ENCODE measurements at regions not wholly inside any gene's neighbourhood (a gene's known extent, or its start where the extent isn't known, plus 50 kb on each side); places are given as distances from the start of the nearest gene placed in this dataset.

DNA sequence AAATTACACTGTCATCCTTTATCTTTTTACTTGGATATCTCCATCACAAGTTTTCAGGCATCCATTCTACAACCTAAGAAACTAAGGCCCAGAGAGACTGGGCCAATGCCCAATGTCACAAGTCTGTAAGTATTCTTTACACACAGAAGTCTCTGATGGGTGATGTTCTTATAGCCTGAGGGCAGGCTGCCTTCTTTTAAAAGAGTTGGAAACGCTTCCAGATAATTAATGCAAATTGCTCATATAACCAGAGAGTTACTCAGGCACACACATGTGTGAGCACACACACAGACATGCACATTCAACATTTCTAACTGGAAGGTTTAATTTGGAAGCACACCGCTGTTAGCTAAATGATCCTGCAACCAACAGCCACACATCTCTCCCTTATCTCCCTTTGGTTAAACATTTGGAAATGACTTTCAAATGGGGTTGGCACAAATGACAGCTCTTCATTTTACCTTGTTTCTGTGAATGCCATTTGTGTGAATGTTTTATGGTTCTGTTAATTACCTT is 160.8 kb upstream of the TMPO start:
- POLR2A ChIA-PET = no interaction called here
- ATAC-seq = no peak

DNA sequence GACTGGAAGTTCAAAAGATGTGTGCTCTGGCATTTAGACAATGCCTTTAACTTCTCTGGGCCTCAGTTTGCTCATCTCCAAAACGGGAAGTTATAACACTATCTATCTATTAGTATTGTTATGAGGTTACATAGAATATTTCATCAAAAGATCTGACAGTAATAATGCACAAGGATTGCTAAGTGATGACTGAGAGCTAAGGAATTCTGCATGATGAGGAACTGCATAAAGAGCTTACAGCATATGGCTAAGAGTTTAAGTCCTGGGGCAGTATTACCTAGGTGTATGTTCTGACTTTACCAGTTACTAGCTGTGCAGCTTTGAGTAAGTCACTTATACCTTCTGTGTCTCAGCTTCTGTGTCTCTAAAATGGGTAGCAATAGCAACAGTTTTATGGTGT is 160.1 kb upstream of the TMPO start:
- Mint-ChIP-seq H3K9me3 (ENCODE audit: low read depth) (no peaks in the 10 kb centered on the region), H3K4me3 (no peak overlapping the region), H3K27me3 (peaks cover 7% of the 10 kb centered on the region), H3K27ac (no peak overlapping the region), H3K4me1 (peaks cover 7% of the 10 kb centered on the region), H3K36me3 (ENCODE audit: low read depth) (no peaks in the 10 kb centered on the region)
- no peak for ATAC-seq
- ChIA-PET CTCF (interaction anchor here (0.6 kb wide), 1 partner anchor 1726 kb away, joined by 4 read pairs; no protein-coding TSS in a partner anchor), POLR2A (no interaction called here)
- intact Hi-C loops (cut with DNase I, micrococcal nuclease) = no loop called here
- DNase-seq = no peak

More for the DNA sequence above, 160.8 kb upstream of the TMPO start:
- no peak overlapping the region for H3K27ac Mint-ChIP-seq
- H3K9me3 Mint-ChIP-seq (ENCODE audit: low read depth) = no peaks in the 10 kb centered on the region
- H3K27me3 Mint-ChIP-seq = peaks cover 7% of the 10 kb centered on the region
- no peak overlapping the region for H3K4me3 Mint-ChIP-seq
- H3K36me3 Mint-ChIP-seq (ENCODE audit: low read depth) = no peaks in the 10 kb centered on the region
- CTCF ChIA-PET = no interaction called here
- intact Hi-C loops (cut with DNase I, micrococcal nuclease) = no loop called here
- DNase-seq = no peak
- H3K4me1 Mint-ChIP-seq = peaks cover 7% of the 10 kb centered on the region

DNA sequence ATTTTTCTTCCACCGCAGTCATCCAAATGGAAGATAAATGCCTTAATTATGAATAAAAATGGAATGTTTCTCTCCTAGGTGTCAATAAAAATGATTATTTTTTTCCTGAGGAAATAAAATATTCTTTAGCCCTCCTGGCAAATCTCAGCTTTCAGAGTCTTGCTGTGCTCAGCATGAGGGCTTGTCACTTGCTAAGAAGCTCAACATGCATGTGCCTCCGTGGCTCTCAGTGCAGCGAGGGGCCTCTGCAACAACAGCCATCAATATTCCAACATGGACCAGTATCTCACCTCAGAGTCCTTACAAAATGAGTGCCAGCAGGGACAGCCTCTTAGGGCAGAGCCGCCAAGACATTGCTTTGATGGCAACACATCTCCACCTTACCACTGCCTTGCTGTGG is 159.5 kb upstream of the TMPO start:
- no peak for ATAC-seq
- Mint-ChIP-seq H3K27ac (no peak overlapping the region), H3K4me1 (peaks cover 6% of the 10 kb centered on the region), H3K27me3 (peaks cover 6% of the 10 kb centered on the region), H3K4me3 (no peak overlapping the region), H3K36me3 (ENCODE audit: low read depth) (no peaks in the 10 kb centered on the region), H3K9me3 (ENCODE audit: low read depth) (no peaks in the 10 kb centered on the region)
- POLR2A ChIA-PET = no interaction called here
- CTCF ChIA-PET = no interaction called here
- DNase-seq = no peak
- intact Hi-C loops (cut with DNase I, micrococcal nuclease) = no loop called here

- DNase-seq (no peak), ATAC-seq (no peak)
- no peak overlapping the region for H3K4me3 Mint-ChIP-seq
- POLR2A ChIA-PET = no interaction called here
- intact Hi-C loops (cut with DNase I, micrococcal nuclease) = no loop called here
- CTCF ChIA-PET = interaction anchor here (0.9 kb wide), 1 partner anchor 12 kb away, joined by 3 read pairs; no protein-coding TSS in a partner anchor
- no peaks in the 10 kb centered on the region for H3K36me3 Mint-ChIP-seq (ENCODE audit: low read depth)
- H3K27me3 Mint-ChIP-seq = peaks cover 10% of the 10 kb centered on the region
- no peak overlapping the region for H3K27ac Mint-ChIP-seq
- no peaks in the 10 kb centered on the region for H3K4me1 Mint-ChIP-seq
- H3K9me3 Mint-ChIP-seq (ENCODE audit: low read depth) = no peaks in the 10 kb centered on the region
These were observed 157.2 kb upstream of the TMPO start for GRCh38 chr12:98358144-98358543.

GRCh38 chr12:98359856-98360255 is 155.5 kb upstream of the TMPO start:
- ChIA-PET CTCF (interaction anchor here (0.6 kb wide), 1 partner anchor 1121 kb away, joined by 3 read pairs; no protein-coding TSS in a partner anchor), POLR2A (no interaction called here)
- ATAC-seq (no peak), DNase-seq (no peak)
- Mint-ChIP-seq H3K27me3 (peaks cover 14% of the 10 kb centered on the region), H3K27ac (no peak overlapping the region), H3K4me3 (no peak overlapping the region), H3K9me3 (ENCODE audit: low read depth) (no peaks in the 10 kb centered on the region), H3K36me3 (ENCODE audit: low read depth) (no peaks in the 10 kb centered on the region), H3K4me1 (no peaks in the 10 kb centered on the region)
- intact Hi-C loops (cut with DNase I, micrococcal nuclease) = no loop called here

DNA sequence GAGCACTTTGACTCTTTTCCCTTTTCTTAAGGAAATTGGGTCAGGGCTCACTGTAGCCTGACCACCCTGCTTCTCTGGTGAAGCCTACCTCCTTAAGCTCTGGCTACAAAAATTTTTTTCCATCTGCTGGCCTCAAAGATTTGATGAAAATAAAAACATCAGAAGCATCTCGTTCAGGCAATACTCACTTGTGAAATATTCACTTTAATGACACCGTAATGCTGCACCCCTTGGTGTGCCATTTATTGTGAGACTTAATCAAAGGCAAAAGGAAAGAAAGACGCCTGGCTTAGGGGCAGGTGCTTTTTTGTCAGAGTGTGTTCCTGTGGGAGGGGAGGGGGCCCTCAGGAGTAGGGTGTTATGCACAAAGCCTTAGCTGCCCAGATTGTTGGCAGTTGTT is 155.0 kb upstream of the TMPO start:
- no peaks in the 10 kb centered on the region for H3K4me1 Mint-ChIP-seq
- no peaks in the 10 kb centered on the region for H3K36me3 Mint-ChIP-seq (ENCODE audit: low read depth)
- no peaks in the 10 kb centered on the region for H3K9me3 Mint-ChIP-seq (ENCODE audit: low read depth)
- ChIA-PET CTCF (interaction anchor here (0.6 kb wide), 1 partner anchor 1120 kb away, joined by 3 read pairs; no protein-coding TSS in a partner anchor), POLR2A (no interaction called here)
- no peak overlapping the region for H3K4me3 Mint-ChIP-seq
- no peak overlapping the region for H3K27ac Mint-ChIP-seq
- no peak for DNase-seq
- ATAC-seq = no peak
- intact Hi-C loops (cut with DNase I, micrococcal nuclease) = no loop called here
- peaks cover 14% of the 10 kb centered on the region for H3K27me3 Mint-ChIP-seq

DNA sequence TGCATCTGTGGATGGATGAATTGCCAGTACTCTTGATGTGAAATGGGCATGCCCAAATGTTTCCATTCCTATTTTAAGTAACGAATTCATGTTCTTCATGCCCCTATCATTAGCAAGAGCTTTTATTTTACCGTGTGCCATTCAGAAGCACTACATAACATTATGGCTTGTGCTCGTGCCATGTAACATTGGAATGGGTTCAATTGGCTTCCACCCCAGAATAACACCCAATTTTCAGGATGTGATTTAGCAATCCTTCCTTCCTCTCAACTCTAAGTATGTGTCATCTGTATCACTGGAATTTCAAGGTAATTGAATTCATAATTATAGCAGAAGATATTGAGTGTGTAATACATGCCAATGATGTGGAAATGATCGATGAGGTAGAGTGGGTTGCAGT is 145.8 kb upstream of the TMPO start:
- ChIA-PET CTCF (interaction anchor here (1.4 to 1.9 kb wide), 2 partner anchors 12 to 1221 kb away, joined by 3 to 4 read pairs; no protein-coding TSS in a partner anchor), POLR2A (no interaction called here)
- no peak for DNase-seq
- intact Hi-C loops (cut with DNase I, micrococcal nuclease) = no loop called here
- Mint-ChIP-seq H3K4me3 (no peak overlapping the region), H3K4me1 (peaks cover 12% of the 10 kb centered on the region), H3K36me3 (ENCODE audit: low read depth) (no peaks in the 10 kb centered on the region), H3K27ac (no peak overlapping the region), H3K9me3 (ENCODE audit: low read depth) (no peaks in the 10 kb centered on the region), H3K27me3 (peaks cover 12% of the 10 kb centered on the region)
- ATAC-seq = no peak

GRCh38 chr12:98370976-98371375 is 144.4 kb upstream of the TMPO start:
- H3K36me3 Mint-ChIP-seq (ENCODE audit: low read depth) = no peaks in the 10 kb centered on the region
- H3K4me1 Mint-ChIP-seq = peaks cover 12% of the 10 kb centered on the region
- peaks cover 13% of the 10 kb centered on the region for H3K27me3 Mint-ChIP-seq
- H3K9me3 Mint-ChIP-seq (ENCODE audit: low read depth) = no peaks in the 10 kb centered on the region
- ATAC-seq (peak; percentile 16), DNase-seq (no peak)
- ChIA-PET POLR2A (interaction anchor here (0.7 kb wide), 1 partner anchor 789 kb away, joined by 11 read pairs; no protein-coding TSS in a partner anchor), CTCF (interaction anchor here (0.6 to 1.9 kb wide), 3 partner anchors 13 to 1222 kb away, joined by 3 to 4 read pairs (median 3); no protein-coding TSS in a partner anchor)
- no peak overlapping the region for H3K4me3 Mint-ChIP-seq
- intact Hi-C loops (cut with DNase I, micrococcal nuclease) = loop anchor here (5.0 to 10.0 kb wide), 3 partner anchors 144 to 1384 kb away; no protein-coding TSS in a partner anchor
- H3K27ac Mint-ChIP-seq = no peak overlapping the region

- ChIA-PET CTCF (interaction anchor here (0.6 to 1.9 kb wide), 2 partner anchors 1188 to 1222 kb away, joined by 3 to 4 read pairs; no protein-coding TSS in a partner anchor), POLR2A (interaction anchor here (0.7 kb wide), 1 partner anchor 789 kb away, joined by 11 read pairs; no protein-coding TSS in a partner anchor)
- no peak overlapping the region for H3K4me3 Mint-ChIP-seq
- no peaks in the 10 kb centered on the region for H3K36me3 Mint-ChIP-seq (ENCODE audit: low read depth)
- no peak for ATAC-seq
- intact Hi-C loops (cut with DNase I, micrococcal nuclease) = loop anchor here (5.0 to 10.0 kb wide), 3 partner anchors 144 to 1384 kb away; no protein-coding TSS in a partner anchor
- peaks cover 12% of the 10 kb centered on the region for H3K27me3 Mint-ChIP-seq
- DNase-seq = no peak
- H3K4me1 Mint-ChIP-seq = peaks cover 12% of the 10 kb centered on the region
- no peaks in the 10 kb centered on the region for H3K9me3 Mint-ChIP-seq (ENCODE audit: low read depth)
- no peak overlapping the region for H3K27ac Mint-ChIP-seq
These were observed 144.0 kb upstream of the TMPO start for GRCh38 chr12:98371419-98371818.

GRCh38 chr12:98372340-98373024 is 142.9 kb upstream of the TMPO start:
- Mint-ChIP-seq H3K4me3 (no peak overlapping the region), H3K4me1 (peaks cover 12% of the 10 kb centered on the region), H3K9me3 (ENCODE audit: low read depth) (no peaks in the 10 kb centered on the region), H3K27me3 (peaks cover 12% of the 10 kb centered on the region), H3K36me3 (ENCODE audit: low read depth) (no peaks in the 10 kb centered on the region), H3K27ac (no peak overlapping the region)
- DNase-seq (no peak), ATAC-seq (no peak)
- ChIA-PET CTCF (no interaction called here), POLR2A (no interaction called here)
- intact Hi-C loops (cut with DNase I, micrococcal nuclease) = loop anchor here (2.0 to 10.0 kb wide), 4 partner anchors 145 to 1385 kb away; no protein-coding TSS in a partner anchor

DNA sequence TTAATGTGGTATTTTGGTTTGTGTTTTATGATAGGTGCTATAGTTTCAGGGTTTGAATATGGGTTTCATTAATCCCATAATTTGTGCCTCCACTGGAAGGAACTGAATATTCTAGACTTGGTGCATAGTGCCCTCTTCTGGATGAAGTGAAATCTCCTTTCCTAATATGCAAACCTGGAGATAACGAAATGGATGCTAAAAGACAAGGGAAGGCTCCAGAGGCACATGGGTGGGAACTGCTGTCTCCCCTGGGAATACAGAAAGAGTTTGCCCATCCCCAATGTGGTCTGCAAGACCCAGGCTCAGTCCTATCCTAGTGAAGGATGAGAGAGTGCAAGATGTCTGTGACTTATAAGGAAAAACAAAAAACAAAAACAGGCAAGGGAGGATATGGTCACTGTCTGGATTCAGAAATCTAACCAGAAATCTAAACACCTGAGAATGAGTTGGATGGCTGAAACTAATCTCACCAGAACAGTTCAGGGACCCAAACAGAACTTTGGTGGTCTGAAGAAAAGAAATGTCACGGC is 142.3 kb upstream of the TMPO start:
- no peak overlapping the region for H3K4me3 Mint-ChIP-seq
- H3K4me1 Mint-ChIP-seq = peaks cover 12% of the 10 kb centered on the region
- ATAC-seq (no peak), DNase-seq (no peak)
- intact Hi-C loops (cut with DNase I, micrococcal nuclease) = loop anchor here (2.0 to 10.0 kb wide), 4 partner anchors 146 to 1386 kb away; no protein-coding TSS in a partner anchor
- H3K27me3 Mint-ChIP-seq = peaks cover 12% of the 10 kb centered on the region
- CTCF ChIA-PET = no interaction called here
- H3K36me3 Mint-ChIP-seq (ENCODE audit: low read depth) = no peaks in the 10 kb centered on the region
- H3K27ac Mint-ChIP-seq = no peak overlapping the region
- H3K9me3 Mint-ChIP-seq (ENCODE audit: low read depth) = no peaks in the 10 kb centered on the region
- POLR2A ChIA-PET = no interaction called here
